ENCODE measurements at regions not wholly inside any gene's neighbourhood (a gene's known extent, or its start where the extent isn't known, plus 50 kb on each side); places are given as distances from the start of the nearest gene placed in this dataset.

DNA sequence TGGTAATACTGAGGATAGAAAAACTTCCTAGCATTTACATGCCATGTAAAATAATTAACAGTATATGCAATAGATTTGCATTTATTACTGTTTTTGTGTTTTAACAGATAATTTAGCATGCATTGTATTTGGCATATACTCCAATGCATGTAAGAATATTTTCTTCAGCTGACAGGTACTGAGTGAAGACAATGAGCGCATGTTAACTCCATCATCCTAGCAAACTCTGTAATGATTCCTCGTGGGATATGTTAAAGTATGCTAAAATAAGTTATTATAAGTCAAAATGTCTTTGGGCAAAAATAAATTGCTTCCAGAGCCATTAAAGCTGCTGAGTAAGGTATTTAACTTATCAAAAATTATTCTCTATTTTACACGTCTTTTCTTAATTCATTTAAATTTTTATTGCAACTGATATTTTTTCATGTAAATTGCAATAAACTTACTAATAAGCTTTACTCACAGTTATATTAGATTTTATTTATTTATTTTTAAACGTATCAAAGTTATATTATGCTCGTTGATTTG, 616.4 kb upstream of the NDST4 start:
- no peaks in the 10 kb centered on the region for H3K36me3 Mint-ChIP-seq
- H3K27me3 ChIP-seq (ENCODE audit: control insufficient read depth in 2 of 2, insufficient read depth in 2 of 2, low read length in 2 of 2) = no peaks in the 10 kb centered on the region

DNA sequence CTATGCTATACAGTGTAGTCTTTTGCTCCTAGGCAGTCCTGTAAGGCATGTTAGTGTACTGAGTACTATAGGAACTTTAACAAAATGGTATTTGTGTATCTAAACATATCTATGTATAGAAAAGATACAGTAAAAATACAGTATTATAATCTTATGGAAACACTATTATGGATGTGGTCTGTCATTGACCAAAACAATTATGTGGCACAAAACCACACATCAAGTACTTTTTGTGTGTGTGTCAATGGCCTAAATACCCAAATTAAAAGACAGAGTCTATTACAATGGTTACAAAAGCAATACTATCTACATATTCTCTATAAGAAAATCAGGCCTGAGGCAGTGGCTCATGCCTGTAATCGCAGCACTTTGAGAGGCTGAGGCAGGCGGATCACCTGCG, 610.2 kb upstream of the NDST4 start:
- no peaks in the 10 kb centered on the region for H3K4me1 ChIP-seq (ENCODE audit: control insufficient read depth in 1 of 2, insufficient read depth in 2 of 2, low read length in 2 of 2)
- no peak overlapping the region for H3K4me3 Mint-ChIP-seq
- TF ChIP-seq, protein P1, sequence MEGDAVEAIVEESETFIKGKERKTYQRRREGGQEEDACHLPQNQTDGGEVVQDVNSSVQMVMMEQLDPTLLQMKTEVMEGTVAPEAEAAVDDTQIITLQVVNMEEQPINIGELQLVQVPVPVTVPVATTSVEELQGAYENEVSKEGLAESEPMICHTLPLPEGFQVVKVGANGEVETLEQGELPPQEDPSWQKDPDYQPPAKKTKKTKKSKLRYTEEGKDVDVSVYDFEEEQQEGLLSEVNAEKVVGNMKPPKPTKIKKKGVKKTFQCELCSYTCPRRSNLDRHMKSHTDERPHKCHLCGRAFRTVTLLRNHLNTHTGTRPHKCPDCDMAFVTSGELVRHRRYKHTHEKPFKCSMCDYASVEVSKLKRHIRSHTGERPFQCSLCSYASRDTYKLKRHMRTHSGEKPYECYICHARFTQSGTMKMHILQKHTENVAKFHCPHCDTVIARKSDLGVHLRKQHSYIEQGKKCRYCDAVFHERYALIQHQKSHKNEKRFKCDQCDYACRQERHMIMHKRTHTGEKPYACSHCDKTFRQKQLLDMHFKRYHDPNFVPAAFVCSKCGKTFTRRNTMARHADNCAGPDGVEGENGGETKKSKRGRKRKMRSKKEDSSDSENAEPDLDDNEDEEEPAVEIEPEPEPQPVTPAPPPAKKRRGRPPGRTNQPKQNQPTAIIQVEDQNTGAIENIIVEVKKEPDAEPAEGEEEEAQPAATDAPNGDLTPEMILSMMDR (IDR thresholded peaks at IDR 0.05) = no peak
- intact Hi-C loops (cut with micrococcal nuclease) = no loop called here
- DNase-seq = no peak
- peaks cover 0 to 2% (median 0%) of the 10 kb centered on the region in 7 donors for H3K9me3 Mint-ChIP-seq
- no peaks in the 10 kb centered on the region for H3K27me3 Mint-ChIP-seq (ENCODE audit: low read depth in 3 of 3)
- H3K9me3 ChIP-seq (replicated peaks in 1 of 2; ENCODE audit: control insufficient read depth in 1 of 2, insufficient read depth in 1 of 2, low read length in 2 of 2) = no peaks in the 10 kb centered on the region
- H3K36me3 ChIP-seq (replicated peaks in 1 of 2; ENCODE audit: control insufficient read depth in 1 of 2, insufficient read depth in 2 of 2, low read length in 2 of 2) = no peaks in the 10 kb centered on the region
- H3K4me2 ChIP-seq (replicated peaks; ENCODE audit: extremely low read depth, low read length, poor library complexity, severe bottlenecking) = no peak overlapping the region
- no peak overlapping the region for H3K9ac ChIP-seq (ENCODE audit: insufficient read depth, low read length, poor library complexity, severe bottlenecking)
- H3K4me3 ChIP-seq (replicated peaks in 1 of 3; ENCODE audit: low read depth in 2 of 3, low read length in 3 of 3) = no peak overlapping the region
- H3K27ac Mint-ChIP-seq = no peak overlapping the region
- 83% methylated on average over 1 of the region's 3 CpGs for WGBS (ENCODE audit: insufficient coverage)
- H3K36me3 Mint-ChIP-seq = no peaks in the 10 kb centered on the region
- H3K4me1 Mint-ChIP-seq = no peaks in the 10 kb centered on the region
- no peaks in the 10 kb centered on the region for H3K79me2 ChIP-seq (ENCODE audit: insufficient read depth, low read length)
- H3K27ac ChIP-seq (ENCODE audit: low read depth in 1 of 2, low read length in 2 of 2) = no peak overlapping the region
- H4K20me1 ChIP-seq (ENCODE audit: insufficient read depth, low read length) = no peaks in the 10 kb centered on the region
- H2AFZ ChIP-seq (ENCODE audit: insufficient read depth, low read depth, low read length, poor library complexity, severe bottlenecking) = no peak overlapping the region
- no peaks in the 10 kb centered on the region for H3K27me3 ChIP-seq (ENCODE audit: control insufficient read depth in 2 of 2, insufficient read depth in 2 of 2, low read length in 2 of 2)

More for the DNA sequence above, 616.4 kb upstream of the NDST4 start:
- peaks cover 0 to 3% (median 2%) of the 10 kb centered on the region in 7 donors for H3K9me3 Mint-ChIP-seq
- H3K27me3 Mint-ChIP-seq (ENCODE audit: low read depth in 3 of 3) = peaks cover 0 to 2% (median 0%) of the 10 kb centered on the region in 3 donors
- Histone ChIP-seq H3K36me3 (replicated peaks in 1 of 2; ENCODE audit: control insufficient read depth in 1 of 2, insufficient read depth in 2 of 2, low read length in 2 of 2) (no peaks in the 10 kb centered on the region), H3K27ac (ENCODE audit: low read depth in 1 of 2, low read length in 2 of 2) (no peak overlapping the region), H3K4me1 (ENCODE audit: control insufficient read depth in 1 of 2, insufficient read depth in 2 of 2, low read length in 2 of 2) (no peaks in the 10 kb centered on the region), H3K9ac (ENCODE audit: insufficient read depth, low read length, poor library complexity, severe bottlenecking) (no peak overlapping the region), H3K4me2 (replicated peaks; ENCODE audit: extremely low read depth, low read length, poor library complexity, severe bottlenecking) (no peak overlapping the region), H2AFZ (ENCODE audit: insufficient read depth, low read depth, low read length, poor library complexity, severe bottlenecking) (no peak overlapping the region), H3K9me3 (replicated peaks in 1 of 2; ENCODE audit: control insufficient read depth in 1 of 2, insufficient read depth in 1 of 2, low read length in 2 of 2) (no peaks in the 10 kb centered on the region), H3K79me2 (ENCODE audit: insufficient read depth, low read length) (no peaks in the 10 kb centered on the region), H3K4me3 (replicated peaks in 1 of 3; ENCODE audit: low read depth in 2 of 3, low read length in 3 of 3) (no peak overlapping the region), H4K20me1 (ENCODE audit: insufficient read depth, low read length) (no peaks in the 10 kb centered on the region)
- TF ChIP-seq, protein P1 (IDR thresholded peaks at IDR 0.05) = no peak
- no CpG with 5 or more reads among the region's 5 CpGs for WGBS (ENCODE audit: insufficient coverage)
- intact Hi-C loops (cut with micrococcal nuclease) = no loop called here
- no peaks in the 10 kb centered on the region for H3K4me1 Mint-ChIP-seq
- no peak overlapping the region for H3K27ac Mint-ChIP-seq
- H3K4me3 Mint-ChIP-seq = no peak overlapping the region
- no peak for DNase-seq

All from CD14-positive monocyte (primary cell).